ENCODE measurements at regions not wholly inside any gene's neighbourhood (a gene's known extent, or its start where the extent isn't known, plus 50 kb on each side); places are given as distances from the start of the nearest gene placed in this dataset.
A peak's percentile ranks its signal among the peaks of the same experiment; 100 is the strongest.
"Not testable (repeated sequence)": the region's sequence is repeated elsewhere in the genome, so short reads cannot be mapped to it uniquely, and the experiment has no call there.

- DNase-seq (no peak), ATAC-seq (no peak)
- Histone ChIP-seq H3K36me3 (no peaks in the 10 kb centered on the region), H3K9me3 (no peaks in the 10 kb centered on the region), H3K4me1 (no peaks in the 10 kb centered on the region), H3K27me3 (peaks cover 0 to 4% (median 0%) of the 10 kb centered on the region in 3 donors), H3K4me3 (no peak overlapping the region), H3K27ac (no peak overlapping the region)
- TF ChIP-seq CTCF (IDR thresholded peaks at IDR 0.05 in 4 of 5, conservative IDR thresholded peaks at IDR 0.05 in 1 of 5) (no peak), POLR2A (IDR thresholded peaks at IDR 0.05) (no peak)
- intact Hi-C loops (cut with DNase I; ENCODE audit: low total_unique reads) (no loop called here), in situ Hi-C loops (cut with MboI; ENCODE audit: low sequenced_read_pairs in 4 of 4) (loop anchor here (5.0 to 25.0 kb wide), 3 partner anchors 186 to 321 kb away; no protein-coding TSS in a partner anchor)
Measured at GRCh38 chr17:45641541-45641940, 142.6 kb upstream of the CRHR1 start.

GRCh38 chr17:45643591-45643990 is 140.5 kb upstream of the CRHR1 start:
- DNase-seq (no peak), ATAC-seq (no peak)
- intact Hi-C loops (cut with DNase I; ENCODE audit: low total_unique reads) (no loop called here), in situ Hi-C loops (cut with MboI; ENCODE audit: low sequenced_read_pairs in 4 of 4) (loop anchor here (5.0 to 25.0 kb wide), 3 partner anchors 184 to 319 kb away; no protein-coding TSS in a partner anchor)
- H3K9me3 ChIP-seq = no peaks in the 10 kb centered on the region
- no peak overlapping the region for H3K4me3 ChIP-seq
- H3K4me1 ChIP-seq = no peaks in the 10 kb centered on the region
- no peaks in the 10 kb centered on the region for H3K36me3 ChIP-seq
- H3K27ac ChIP-seq = no peak overlapping the region
- TF ChIP-seq CTCF (IDR thresholded peaks at IDR 0.05 in 4 of 5, conservative IDR thresholded peaks at IDR 0.05 in 1 of 5) = no peak
- TF ChIP-seq POLR2A (IDR thresholded peaks at IDR 0.05) = no peak
- H3K27me3 ChIP-seq = peaks cover 5 to 19% (median 7%) of the 10 kb centered on the region in 3 donors

GRCh38 chr17:45644637-45645036 is 139.5 kb upstream of the CRHR1 start:
- DNase-seq; H3K9me3 ChIP-seq; H3K4me1 ChIP-seq; ATAC-seq; H3K27ac ChIP-seq; H3K36me3 ChIP-seq; H3K4me3 ChIP-seq; intact Hi-C loops (cut with DNase I; ENCODE audit: low total_unique reads): not testable (repeated sequence)
- H3K27me3 ChIP-seq = peaks cover 5 to 19% (median 7%) of the 10 kb centered on the region in 3 donors
- in situ Hi-C loops (cut with MboI; ENCODE audit: low sequenced_read_pairs in 4 of 4) = loop anchor here (5.0 to 25.0 kb wide), 3 partner anchors 183 to 318 kb away; no protein-coding TSS in a partner anchor

GRCh38 chr17:45645330-45645729 is 138.8 kb upstream of the CRHR1 start:
- Histone ChIP-seq H3K27me3 (peaks cover 5 to 19% (median 7%) of the 10 kb centered on the region in 3 donors), H3K36me3 (no peaks in the 10 kb centered on the region), H3K4me1 (no peaks in the 10 kb centered on the region), H3K4me3 (no peak overlapping the region), H3K9me3 (no peaks in the 10 kb centered on the region), H3K27ac (no peak overlapping the region)
- in situ Hi-C loops (cut with MboI; ENCODE audit: low sequenced_read_pairs in 4 of 4) = loop anchor here in 2 of 4 donors (25.0 kb wide), 1 partner anchor 317 kb away; no protein-coding TSS in a partner anchor
- no peak for DNase-seq
- intact Hi-C loops (cut with DNase I; ENCODE audit: low total_unique reads) = no loop called here
- ATAC-seq = no peak
- TF ChIP-seq CTCF (IDR thresholded peaks at IDR 0.05 in 4 of 5, conservative IDR thresholded peaks at IDR 0.05 in 1 of 5) (no peak), POLR2A (IDR thresholded peaks at IDR 0.05) (no peak)

- Histone ChIP-seq H3K9me3 (no peaks in the 10 kb centered on the region), H3K27me3 (peaks cover 5 to 27% (median 11%) of the 10 kb centered on the region in 3 donors), H3K4me3 (no peak overlapping the region), H3K27ac (no peak overlapping the region), H3K4me1 (no peaks in the 10 kb centered on the region), H3K36me3 (no peaks in the 10 kb centered on the region)
- peak in 1 of 2 donors; percentile 26 for ATAC-seq
- no peak for TF ChIP-seq POLR2A (IDR thresholded peaks at IDR 0.05)
- no peak for TF ChIP-seq CTCF (IDR thresholded peaks at IDR 0.05 in 4 of 5, conservative IDR thresholded peaks at IDR 0.05 in 1 of 5)
- intact Hi-C loops (cut with DNase I; ENCODE audit: low total_unique reads) (no loop called here), in situ Hi-C loops (cut with MboI; ENCODE audit: low sequenced_read_pairs in 4 of 4) (loop anchor here in 2 of 4 donors (25.0 kb wide), 1 partner anchor 316 kb away; no protein-coding TSS in a partner anchor)
- no peak for DNase-seq
Measured at GRCh38 chr17:45646288-45646988, 137.7 kb upstream of the CRHR1 start.
